IMR-90 (cell line): ENCODE measurements at regions not wholly inside any gene's neighbourhood (a gene's known extent, or its start where the extent isn't known, plus 50 kb on each side); places are given as distances from the start of the nearest gene placed in this dataset.

ENCODE experiments used
- BHLHE40 ChIP-seq: fragments of 150-350 bp; IDR thresholded peaks from 2 replicates; pipeline ENCODE4 v1.6.1; 2016; ENCODE audit warnings: mild to moderate bottlenecking, low read depth, low read length
- CEBPB ChIP-seq: IDR thresholded peaks from 2 replicates; pipeline ENCODE4 v1.6.1; 2012; ENCODE audit warnings: low read depth, low read length, improper control_type of control experiment
- FOS ChIP-seq: fragments of 150-350 bp; IDR thresholded peaks from 2 replicates; pipeline ENCODE4 v1.6.1; 2016; ENCODE audit warnings: low read depth, low read length
- MAFK ChIP-seq: IDR thresholded peaks from 2 replicates; pipeline ENCODE4 v1.6.1; 2012; ENCODE audit warnings: low read depth, low read length, improper control_type of control experiment
- MXI1 ChIP-seq: IDR thresholded peaks from 2 replicates; pipeline ENCODE4 v1.6.1; 2012; ENCODE audit warnings: low read depth, mild to moderate bottlenecking, low read length, moderate library complexity, borderline replicate concordance
- NFE2L2 ChIP-seq: fragments of 150-350 bp; IDR thresholded peaks from 2 replicates; pipeline ENCODE4 v1.6.1; 2016; ENCODE audit warnings: low read depth, mild to moderate bottlenecking, low read length
- POLR2A ChIP-seq: IDR thresholded peaks from 2 replicates; pipeline ENCODE4 v1.6.1; 2012; ENCODE audit warnings: mild to moderate bottlenecking, low read depth, low read length
- RCOR1 ChIP-seq: IDR thresholded peaks from 2 replicates; pipeline ENCODE4 v1.6.1; 2012; ENCODE audit warnings: mild to moderate bottlenecking, low read length, improper control_type of control experiment; ENCODE audit not compliant: insufficient replicate concordance
- RFX5 ChIP-seq: IDR thresholded peaks from 2 replicates; pipeline ENCODE4 v1.8.0; 2012; ENCODE audit warnings: low read depth, mild to moderate bottlenecking, low read length, moderate library complexity
- TF ChIP-seq, protein P1 (sequence below): fragments of 150-350 bp; IDR thresholded peaks from 2 replicates; pipeline ENCODE4 v1.6.1; 2017; ENCODE audit warnings: mild to moderate bottlenecking, antibody characterized with exemption, low read length, low read depth
- TF ChIP-seq, protein P2 (sequence below): conservative IDR thresholded peaks from 2 replicates; pipeline ENCODE4 v1.5.1; 2012; ENCODE audit warnings: mild to moderate bottlenecking, low read depth, low read length, improper control_type of control experiment
- TF ChIP-seq, protein P3 (sequence below): fragments of 150-350 bp; IDR thresholded peaks from 2 replicates; pipeline ENCODE4 v1.6.1; 2016; ENCODE audit warnings: low read depth, mild to moderate bottlenecking, low read length, moderate library complexity, borderline replicate concordance

DNA sequence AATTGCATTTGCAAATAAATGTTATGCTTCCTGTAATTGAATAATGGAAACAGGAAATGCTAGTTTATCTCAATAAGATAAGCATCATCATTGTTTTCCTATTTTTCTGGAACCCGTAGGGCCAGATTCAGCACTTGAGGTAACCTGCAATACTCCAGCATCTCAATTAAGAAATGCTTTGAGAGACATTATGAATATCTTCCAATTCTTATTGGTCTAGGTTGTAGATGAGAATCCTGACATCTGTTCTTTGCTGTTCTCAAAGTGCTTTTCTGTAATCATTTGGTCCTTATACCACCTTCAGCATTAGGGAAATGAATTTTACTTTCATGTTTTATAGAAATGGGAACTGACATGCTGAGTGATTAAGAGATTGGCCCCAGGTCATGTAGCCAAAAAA lies 428.3 kb downstream of the CBLN4 start:
- TF ChIP-seq RCOR1 (no peak), POLR2A (no peak), FOS (no peak), CEBPB (no peak), RFX5 (no peak), MXI1 (no peak), NFE2L2 (no peak), BHLHE40 (no peak), MAFK (no peak)
- TF ChIP-seq, protein P1, sequence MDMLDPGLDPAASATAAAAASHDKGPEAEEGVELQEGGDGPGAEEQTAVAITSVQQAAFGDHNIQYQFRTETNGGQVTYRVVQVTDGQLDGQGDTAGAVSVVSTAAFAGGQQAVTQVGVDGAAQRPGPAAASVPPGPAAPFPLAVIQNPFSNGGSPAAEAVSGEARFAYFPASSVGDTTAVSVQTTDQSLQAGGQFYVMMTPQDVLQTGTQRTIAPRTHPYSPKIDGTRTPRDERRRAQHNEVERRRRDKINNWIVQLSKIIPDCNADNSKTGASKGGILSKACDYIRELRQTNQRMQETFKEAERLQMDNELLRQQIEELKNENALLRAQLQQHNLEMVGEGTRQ: no peak
- TF ChIP-seq, protein P2, sequence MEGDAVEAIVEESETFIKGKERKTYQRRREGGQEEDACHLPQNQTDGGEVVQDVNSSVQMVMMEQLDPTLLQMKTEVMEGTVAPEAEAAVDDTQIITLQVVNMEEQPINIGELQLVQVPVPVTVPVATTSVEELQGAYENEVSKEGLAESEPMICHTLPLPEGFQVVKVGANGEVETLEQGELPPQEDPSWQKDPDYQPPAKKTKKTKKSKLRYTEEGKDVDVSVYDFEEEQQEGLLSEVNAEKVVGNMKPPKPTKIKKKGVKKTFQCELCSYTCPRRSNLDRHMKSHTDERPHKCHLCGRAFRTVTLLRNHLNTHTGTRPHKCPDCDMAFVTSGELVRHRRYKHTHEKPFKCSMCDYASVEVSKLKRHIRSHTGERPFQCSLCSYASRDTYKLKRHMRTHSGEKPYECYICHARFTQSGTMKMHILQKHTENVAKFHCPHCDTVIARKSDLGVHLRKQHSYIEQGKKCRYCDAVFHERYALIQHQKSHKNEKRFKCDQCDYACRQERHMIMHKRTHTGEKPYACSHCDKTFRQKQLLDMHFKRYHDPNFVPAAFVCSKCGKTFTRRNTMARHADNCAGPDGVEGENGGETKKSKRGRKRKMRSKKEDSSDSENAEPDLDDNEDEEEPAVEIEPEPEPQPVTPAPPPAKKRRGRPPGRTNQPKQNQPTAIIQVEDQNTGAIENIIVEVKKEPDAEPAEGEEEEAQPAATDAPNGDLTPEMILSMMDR: no peak
- TF ChIP-seq, protein P3, sequence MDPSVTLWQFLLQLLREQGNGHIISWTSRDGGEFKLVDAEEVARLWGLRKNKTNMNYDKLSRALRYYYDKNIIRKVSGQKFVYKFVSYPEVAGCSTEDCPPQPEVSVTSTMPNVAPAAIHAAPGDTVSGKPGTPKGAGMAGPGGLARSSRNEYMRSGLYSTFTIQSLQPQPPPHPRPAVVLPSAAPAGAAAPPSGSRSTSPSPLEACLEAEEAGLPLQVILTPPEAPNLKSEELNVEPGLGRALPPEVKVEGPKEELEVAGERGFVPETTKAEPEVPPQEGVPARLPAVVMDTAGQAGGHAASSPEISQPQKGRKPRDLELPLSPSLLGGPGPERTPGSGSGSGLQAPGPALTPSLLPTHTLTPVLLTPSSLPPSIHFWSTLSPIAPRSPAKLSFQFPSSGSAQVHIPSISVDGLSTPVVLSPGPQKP: no peak
